NCI-H1694 (cell line): ENCODE measurements at regions not wholly inside any gene's neighbourhood (a gene's known extent, or its start where the extent isn't known, plus 50 kb on each side); places are given as distances from the start of the nearest gene placed in this dataset.
"Not testable (repeated sequence)": the region's sequence is repeated elsewhere in the genome, so short reads cannot be mapped to it uniquely, and the experiment has no call there.

Experiments
- DNase-seq: peaks from one replicate; lab custom pipeline; 2025; lab: John Stamatoyannopoulos, UW

- DNase-seq = peak; percentile 87
These were observed 115.5 kb upstream of the G2E3 start for GRCh38 chr14:30443368-30444007.

GRCh38 chr14:30444451-30444850 lies 114.5 kb upstream of the G2E3 start:
- no peak for DNase-seq

GRCh38 chr14:30445011-30445793 lies 113.8 kb upstream of the G2E3 start:
- no peak for DNase-seq

- DNase-seq = peak; percentile 71
These were observed 113.1 kb upstream of the G2E3 start for GRCh38 chr14:30445852-30446251.

GRCh38 chr14:30450631-30451545 lies 108.1 kb upstream of the G2E3 start:
- DNase-seq = no peak

- no peak for DNase-seq
These were observed 102.7 kb upstream of the G2E3 start for GRCh38 chr14:30456296-30456695.

GRCh38 chr14:30462358-30462757 lies 96.6 kb upstream of the G2E3 start:
- DNase-seq = no peak

GRCh38 chr14:30464481-30464880 lies 94.5 kb upstream of the G2E3 start:
- DNase-seq = no peak

- DNase-seq = no peak
These were observed 90.6 kb upstream of the G2E3 start for GRCh38 chr14:30468354-30468753.

- no peak for DNase-seq
These were observed 87.0 kb upstream of the G2E3 start for GRCh38 chr14:30471980-30472379.

GRCh38 chr14:30473846-30474696 lies 84.9 kb upstream of the G2E3 start:
- not testable (repeated sequence) for DNase-seq

GRCh38 chr14:30482276-30482675 lies 76.7 kb upstream of the G2E3 start:
- DNase-seq = no peak

- no peak for DNase-seq
These were observed 74.8 kb upstream of the G2E3 start for GRCh38 chr14:30484201-30484600.

- no peak for DNase-seq
These were observed 74.0 kb upstream of the G2E3 start for GRCh38 chr14:30484976-30485375.

- DNase-seq = no peak
These were observed 62.1 kb upstream of the G2E3 start for GRCh38 chr14:30496852-30497251.

- DNase-seq = no peak
These were observed 59.6 kb upstream of the G2E3 start for GRCh38 chr14:30499358-30499757.

- DNase-seq = no peak
These were observed 58.7 kb upstream of the G2E3 start for GRCh38 chr14:30500222-30500621.

GRCh38 chr14:30507209-30507608 lies 51.7 kb upstream of the G2E3 start:
- DNase-seq = no peak
